GM12874 (cell line): ENCODE measurements at regions not wholly inside any gene's neighbourhood (a gene's known extent, or its start where the extent isn't known, plus 50 kb on each side); places are given as distances from the start of the nearest gene placed in this dataset.

Experiments
- CTCF ChIP-seq: IDR thresholded peaks from 2 replicates; pipeline ENCODE4 v1.5.1; 2011; ENCODE audit warnings: low read depth, mild to moderate bottlenecking, control low read depth, low read length, moderate library complexity; ENCODE audit not compliant: insufficient read depth

- no peak for TF ChIP-seq CTCF
These were observed 371.7 kb downstream of the TENT5A start for GRCh38 chr6:81380718-81381338.

GRCh38 chr6:81376745-81377144, 375.7 kb downstream of the TENT5A start:
- no peak for TF ChIP-seq CTCF

GRCh38 chr6:81373414-81373813, 379.1 kb downstream of the TENT5A start:
- TF ChIP-seq CTCF, result no peak

GRCh38 chr6:81371930-81372329, 380.6 kb downstream of the TENT5A start:
- TF ChIP-seq CTCF, result no peak

- no peak for TF ChIP-seq CTCF
These were observed 385.5 kb downstream of the TENT5A start for GRCh38 chr6:81366972-81367371.

- no peak for TF ChIP-seq CTCF
These were observed 390.2 kb downstream of the TENT5A start for GRCh38 chr6:81362246-81362645.

GRCh38 chr6:81353262-81353661, 399.2 kb downstream of the TENT5A start:
- no peak for TF ChIP-seq CTCF
